Dendritic cell treated with granulocyte-macrophage colony-stimulating factor and Interleukin-4, amounts not matched to agents 40 ng/mL and 50 ng/mL, for 4 days (primary cell): ENCODE measurements at regions not wholly inside any gene's neighbourhood (a gene's known extent, or its start where the extent isn't known, plus 50 kb on each side); places are given as distances from the start of the nearest gene placed in this dataset.
"Not testable (repeated sequence)": the region's sequence is repeated elsewhere in the genome, so short reads cannot be mapped to it uniquely, and the experiment has no call there.

ENCODE experiments used
- H3K27ac Mint-ChIP-seq: one replicate; pipeline ENCODE4 v1.8.0; 2022; ENCODE audit warnings: mild to moderate bottlenecking, mixed read lengths
- H3K27me3 Mint-ChIP-seq: one replicate; pipeline ENCODE4 v1.8.0; 2022; ENCODE audit warnings: mild to moderate bottlenecking, mixed read lengths
- H3K36me3 Mint-ChIP-seq: one replicate; pipeline ENCODE4 v1.8.0; 2022; ENCODE audit warnings: low read depth, mixed read lengths
- H3K4me1 Mint-ChIP-seq: one replicate; pipeline ENCODE4 v1.8.0; 2022; ENCODE audit warnings: low read depth, mixed read lengths
- H3K4me3 Mint-ChIP-seq: one replicate; pipeline ENCODE4 v1.8.0; 2022; ENCODE audit warnings: mild to moderate bottlenecking, moderate library complexity, mixed read lengths
- H3K9me3 Mint-ChIP-seq: one replicate; pipeline ENCODE4 v1.8.0; 2022; ENCODE audit warnings: mixed read lengths
- intact Hi-C: fragments of 100-400 bp; cut with micrococcal nuclease; formaldehyde crosslinking; loops from one replicate; pipeline ENCODE4 v1.15.0; 2022

GRCh38 chr7:91398341-91398740 lies 134.1 kb downstream of the FZD1 start:
- Mint-ChIP-seq H3K36me3 (no peaks in the 10 kb centered on the region), H3K4me1 (no peaks in the 10 kb centered on the region), H3K4me3 (no peak overlapping the region), H3K27me3 (peaks cover 5% of the 10 kb centered on the region), H3K9me3 (peaks cover 26% of the 10 kb centered on the region), H3K27ac (no peak overlapping the region)
- intact Hi-C loops, result no loop called here

- Mint-ChIP-seq H3K9me3 (peaks cover 14% of the 10 kb centered on the region), H3K27me3 (peaks cover 2% of the 10 kb centered on the region), H3K4me1 (no peaks in the 10 kb centered on the region), H3K4me3 (no peak overlapping the region), H3K36me3 (no peaks in the 10 kb centered on the region), H3K27ac (no peak overlapping the region)
- intact Hi-C loops, result no loop called here
Observed at GRCh38 chr7:91405092-91405788, 141.0 kb downstream of the FZD1 start.

GRCh38 chr7:91405873-91406272 lies 141.6 kb downstream of the FZD1 start:
- not testable (repeated sequence) for H3K4me3 Mint-ChIP-seq

GRCh38 chr7:91407942-91408341 lies 143.7 kb downstream of the FZD1 start:
- no peaks in the 10 kb centered on the region for H3K36me3 Mint-ChIP-seq

More at GRCh38 chr7:91405873-91406272, 141.6 kb downstream of the FZD1 start:
- H3K27me3 Mint-ChIP-seq, H3K27ac Mint-ChIP-seq, intact Hi-C loops, H3K4me1 Mint-ChIP-seq, H3K9me3 Mint-ChIP-seq, H3K36me3 Mint-ChIP-seq: not testable (repeated sequence)

GRCh38 chr7:91408388-91409154 lies 144.3 kb downstream of the FZD1 start:
- H3K4me3 Mint-ChIP-seq, result no peak overlapping the region
- H3K4me1 Mint-ChIP-seq, result no peaks in the 10 kb centered on the region
- no peaks in the 10 kb centered on the region for H3K9me3 Mint-ChIP-seq
- intact Hi-C loops, result no loop called here
- no peaks in the 10 kb centered on the region for H3K27me3 Mint-ChIP-seq
- no peaks in the 10 kb centered on the region for H3K36me3 Mint-ChIP-seq
- H3K27ac Mint-ChIP-seq, result no peak overlapping the region

More at GRCh38 chr7:91407942-91408341, 143.7 kb downstream of the FZD1 start:
- no peak overlapping the region for H3K27ac Mint-ChIP-seq
- no peaks in the 10 kb centered on the region for H3K27me3 Mint-ChIP-seq
- no peaks in the 10 kb centered on the region for H3K4me1 Mint-ChIP-seq
- no peaks in the 10 kb centered on the region for H3K9me3 Mint-ChIP-seq
- H3K4me3 Mint-ChIP-seq, result no peak overlapping the region
- intact Hi-C loops, result no loop called here

- Mint-ChIP-seq H3K27ac (no peak overlapping the region), H3K27me3 (no peaks in the 10 kb centered on the region), H3K9me3 (no peaks in the 10 kb centered on the region), H3K4me1 (no peaks in the 10 kb centered on the region), H3K4me3 (no peak overlapping the region), H3K36me3 (no peaks in the 10 kb centered on the region)
- intact Hi-C loops, result no loop called here
Observed at GRCh38 chr7:91411060-91411459, 146.8 kb downstream of the FZD1 start.

GRCh38 chr7:91412298-91412697 lies 148.1 kb downstream of the FZD1 start:
- Mint-ChIP-seq H3K27ac (no peak overlapping the region), H3K4me3 (no peak overlapping the region), H3K27me3 (no peaks in the 10 kb centered on the region), H3K36me3 (no peaks in the 10 kb centered on the region), H3K9me3 (no peaks in the 10 kb centered on the region), H3K4me1 (no peaks in the 10 kb centered on the region)
- intact Hi-C loops, result no loop called here

- H3K27me3 Mint-ChIP-seq, result no peaks in the 10 kb centered on the region
- H3K9me3 Mint-ChIP-seq, result no peaks in the 10 kb centered on the region
- intact Hi-C loops, result no loop called here
- no peaks in the 10 kb centered on the region for H3K36me3 Mint-ChIP-seq
- H3K4me3 Mint-ChIP-seq, result no peak overlapping the region
- no peak overlapping the region for H3K27ac Mint-ChIP-seq
- H3K4me1 Mint-ChIP-seq, result no peaks in the 10 kb centered on the region
Observed at GRCh38 chr7:91414734-91415133, 150.5 kb downstream of the FZD1 start.

GRCh38 chr7:91416155-91416865 lies 152.1 kb downstream of the FZD1 start:
- intact Hi-C loops, result no loop called here
- no peak overlapping the region for H3K4me3 Mint-ChIP-seq
- no peaks in the 10 kb centered on the region for H3K9me3 Mint-ChIP-seq
- no peaks in the 10 kb centered on the region for H3K4me1 Mint-ChIP-seq
- no peaks in the 10 kb centered on the region for H3K36me3 Mint-ChIP-seq
- H3K27me3 Mint-ChIP-seq, result no peaks in the 10 kb centered on the region
- H3K27ac Mint-ChIP-seq, result no peak overlapping the region

- intact Hi-C loops, result no loop called here
- Mint-ChIP-seq H3K4me3 (no peak overlapping the region), H3K27me3 (peaks cover 2% of the 10 kb centered on the region), H3K36me3 (no peaks in the 10 kb centered on the region), H3K4me1 (peaks cover 9% of the 10 kb centered on the region), H3K27ac (no peak overlapping the region), H3K9me3 (no peaks in the 10 kb centered on the region)
Observed at GRCh38 chr7:91420606-91421005, 156.4 kb downstream of the FZD1 start.

- no peak overlapping the region for H3K27ac Mint-ChIP-seq
- peaks cover 2% of the 10 kb centered on the region for H3K27me3 Mint-ChIP-seq
- no peak overlapping the region for H3K4me3 Mint-ChIP-seq
- intact Hi-C loops, result no loop called here
- peaks cover 9% of the 10 kb centered on the region for H3K4me1 Mint-ChIP-seq
- no peaks in the 10 kb centered on the region for H3K36me3 Mint-ChIP-seq
- H3K9me3 Mint-ChIP-seq, result no peaks in the 10 kb centered on the region
Observed at GRCh38 chr7:91421018-91421417, 156.8 kb downstream of the FZD1 start.

GRCh38 chr7:91424371-91424770 lies 160.1 kb downstream of the FZD1 start:
- H3K9me3 Mint-ChIP-seq, result no peaks in the 10 kb centered on the region
- H3K36me3 Mint-ChIP-seq, result no peaks in the 10 kb centered on the region
- no peak overlapping the region for H3K27ac Mint-ChIP-seq
- intact Hi-C loops, result no loop called here
- H3K27me3 Mint-ChIP-seq, result peaks cover 2% of the 10 kb centered on the region
- no peak overlapping the region for H3K4me3 Mint-ChIP-seq
- H3K4me1 Mint-ChIP-seq, result peaks cover 9% of the 10 kb centered on the region

GRCh38 chr7:91425149-91425548 lies 160.9 kb downstream of the FZD1 start:
- Mint-ChIP-seq H3K27me3 (peaks cover 2% of the 10 kb centered on the region), H3K9me3 (no peaks in the 10 kb centered on the region)
- intact Hi-C loops, result no loop called here

GRCh38 chr7:91427051-91427450 lies 162.8 kb downstream of the FZD1 start:
- intact Hi-C loops, result no loop called here
- Mint-ChIP-seq H3K4me3 (no peak overlapping the region), H3K9me3 (peaks cover 3% of the 10 kb centered on the region), H3K4me1 (peaks cover 9% of the 10 kb centered on the region), H3K27ac (no peak overlapping the region), H3K27me3 (peaks cover 2% of the 10 kb centered on the region), H3K36me3 (no peaks in the 10 kb centered on the region)

More at GRCh38 chr7:91425149-91425548, 160.9 kb downstream of the FZD1 start:
- no peaks in the 10 kb centered on the region for H3K36me3 Mint-ChIP-seq
- H3K4me1 Mint-ChIP-seq, result peaks cover 9% of the 10 kb centered on the region
- no peak overlapping the region for H3K27ac Mint-ChIP-seq
- H3K4me3 Mint-ChIP-seq, result no peak overlapping the region
